C4-2B (cell line): ENCODE measurements at regions not wholly inside any gene's neighbourhood (a gene's known extent, or its start where the extent isn't known, plus 50 kb on each side); places are given as distances from the start of the nearest gene placed in this dataset.
A peak's percentile ranks its signal among the peaks of the same experiment; 100 is the strongest.

Experiments
- H3K27ac ChIP-seq: fragments of 450-650 bp; 2 replicates; pipeline ENCODE4 v1.5.1; 2017
- ZFX ChIP-seq: fragments of 450-650 bp; IDR thresholded peaks from 2 replicates; pipeline ENCODE4 v1.6.1; 2017
- TF ChIP-seq, protein P1 (sequence below): fragments of 450-650 bp; conservative IDR thresholded peaks from 2 replicates; pipeline ENCODE4 v1.5.1; 2017; ENCODE audit warnings: mild to moderate bottlenecking

DNA sequence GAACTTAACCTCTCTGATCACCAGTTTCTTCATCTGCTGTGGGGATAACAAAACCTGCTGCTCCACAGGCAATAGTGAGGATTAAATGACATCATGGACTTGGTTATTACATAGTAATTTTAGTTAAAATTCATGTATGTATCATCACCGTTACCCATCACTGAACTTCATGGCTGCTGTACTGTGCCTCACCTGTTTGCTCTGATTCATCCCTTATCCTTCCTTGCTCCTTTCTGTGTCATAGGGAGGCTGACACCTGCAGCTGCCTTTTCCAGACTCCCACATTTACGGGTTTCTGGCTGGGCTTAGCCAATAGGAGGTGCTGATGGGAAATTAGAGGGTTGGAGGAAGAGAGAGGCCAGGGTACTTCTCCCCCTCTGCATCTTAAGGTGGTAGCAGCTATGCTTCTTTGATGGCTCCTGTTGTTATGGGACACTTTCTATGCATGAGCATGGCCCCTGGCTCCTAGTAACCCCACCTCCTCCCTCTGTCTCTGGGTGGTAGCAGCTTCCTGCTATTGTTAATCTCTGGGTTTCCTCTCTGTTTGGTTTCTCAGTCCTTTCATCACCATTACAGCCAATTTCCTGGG, 332.1 kb downstream of the DHX35 start:
- TF ChIP-seq ZFX: no peak
- TF ChIP-seq, protein P1, sequence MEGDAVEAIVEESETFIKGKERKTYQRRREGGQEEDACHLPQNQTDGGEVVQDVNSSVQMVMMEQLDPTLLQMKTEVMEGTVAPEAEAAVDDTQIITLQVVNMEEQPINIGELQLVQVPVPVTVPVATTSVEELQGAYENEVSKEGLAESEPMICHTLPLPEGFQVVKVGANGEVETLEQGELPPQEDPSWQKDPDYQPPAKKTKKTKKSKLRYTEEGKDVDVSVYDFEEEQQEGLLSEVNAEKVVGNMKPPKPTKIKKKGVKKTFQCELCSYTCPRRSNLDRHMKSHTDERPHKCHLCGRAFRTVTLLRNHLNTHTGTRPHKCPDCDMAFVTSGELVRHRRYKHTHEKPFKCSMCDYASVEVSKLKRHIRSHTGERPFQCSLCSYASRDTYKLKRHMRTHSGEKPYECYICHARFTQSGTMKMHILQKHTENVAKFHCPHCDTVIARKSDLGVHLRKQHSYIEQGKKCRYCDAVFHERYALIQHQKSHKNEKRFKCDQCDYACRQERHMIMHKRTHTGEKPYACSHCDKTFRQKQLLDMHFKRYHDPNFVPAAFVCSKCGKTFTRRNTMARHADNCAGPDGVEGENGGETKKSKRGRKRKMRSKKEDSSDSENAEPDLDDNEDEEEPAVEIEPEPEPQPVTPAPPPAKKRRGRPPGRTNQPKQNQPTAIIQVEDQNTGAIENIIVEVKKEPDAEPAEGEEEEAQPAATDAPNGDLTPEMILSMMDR: no peak
- H3K27ac ChIP-seq: no peak overlapping the region

DNA sequence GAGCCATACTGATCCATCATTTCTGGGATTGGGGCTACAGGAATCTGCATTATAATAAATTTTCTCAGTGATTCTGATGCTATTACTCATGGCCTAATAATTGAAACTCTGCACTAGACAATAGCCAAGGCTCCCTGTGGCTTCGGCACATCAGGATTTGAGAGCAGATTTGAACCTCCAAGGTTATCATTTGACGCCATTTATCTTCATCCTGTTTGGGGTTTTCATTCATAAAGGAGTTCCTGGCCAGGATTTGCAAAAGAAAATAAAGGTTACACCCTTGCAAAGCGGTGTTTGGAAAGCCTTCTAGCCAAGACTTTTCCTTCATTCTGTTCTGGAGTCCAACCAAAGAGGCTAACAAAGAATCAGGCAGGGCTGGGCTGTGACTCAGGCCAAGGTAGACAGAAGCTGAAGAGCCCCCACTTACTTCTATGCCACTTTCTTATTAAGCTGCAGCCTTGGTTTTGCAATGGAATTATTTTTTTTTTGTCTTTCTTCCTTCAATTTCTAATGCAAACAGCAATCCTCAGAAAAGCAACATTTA, 330.1 kb downstream of the DHX35 start:
- no peak overlapping the region for H3K27ac ChIP-seq
- TF ChIP-seq ZFX: no peak
- TF ChIP-seq, protein P1: no peak

DNA sequence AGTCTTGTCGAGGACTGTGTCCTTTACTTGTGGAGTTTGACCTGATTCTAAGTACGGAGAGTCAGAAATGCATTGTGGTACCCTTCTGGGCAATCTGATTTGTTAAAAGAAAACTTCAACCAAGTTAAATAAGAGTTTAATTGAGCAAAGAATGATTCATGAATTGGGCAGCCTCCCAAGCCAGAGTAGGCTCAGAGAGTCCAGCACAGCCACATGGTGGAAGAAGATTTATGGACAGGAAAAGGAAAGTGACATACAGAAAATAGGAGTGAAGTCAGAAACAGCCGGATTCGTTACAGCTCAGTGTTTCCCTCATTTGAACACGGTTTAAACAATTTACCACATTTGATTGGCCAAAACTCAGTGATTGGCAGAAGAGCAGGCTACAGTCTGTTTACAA, 329.2 kb downstream of the DHX35 start:
- TF ChIP-seq ZFX: no peak
- TF ChIP-seq, protein P1: no peak
- no peak overlapping the region for H3K27ac ChIP-seq

DNA sequence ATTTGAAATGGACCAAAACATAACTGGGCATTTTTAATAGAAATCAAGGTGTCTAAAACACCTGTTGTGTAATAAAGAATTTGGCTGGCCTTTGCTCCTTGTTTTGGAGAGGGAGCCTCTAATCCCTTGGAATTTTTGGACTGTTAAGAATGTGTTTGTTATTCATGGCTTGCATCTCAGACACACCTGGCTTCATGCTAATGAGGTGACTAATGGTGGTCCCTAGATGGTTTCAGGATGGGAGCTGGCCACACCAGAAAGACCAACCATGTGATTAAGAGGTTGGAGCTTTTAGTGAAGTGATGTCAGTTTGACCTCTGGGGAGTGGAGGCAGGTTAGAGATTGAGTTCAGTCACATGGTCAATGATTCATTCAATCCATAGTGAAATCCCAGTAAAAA, 328.4 kb downstream of the DHX35 start:
- no peak for TF ChIP-seq ZFX
- TF ChIP-seq, protein P1: no peak
- no peak overlapping the region for H3K27ac ChIP-seq

DNA sequence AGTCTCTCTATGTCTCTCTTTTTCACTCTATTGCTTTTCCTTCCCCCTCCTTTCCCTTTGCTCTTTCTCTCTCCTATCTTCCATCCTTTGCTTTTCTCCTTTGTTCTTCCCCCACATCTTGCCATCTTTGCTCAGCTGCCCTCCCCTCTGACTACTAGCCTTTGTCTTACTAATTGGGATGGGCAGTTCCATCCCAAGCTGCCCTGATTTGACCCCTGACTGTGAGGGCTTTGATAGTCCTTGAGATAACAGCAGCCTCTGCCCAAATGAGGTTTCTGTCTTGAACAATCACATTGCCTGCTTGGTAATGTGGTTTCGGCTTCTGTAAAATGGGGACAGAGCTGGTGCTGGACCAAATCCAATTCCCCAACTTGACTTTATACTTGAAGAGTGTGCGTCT, 327.7 kb downstream of the DHX35 start:
- TF ChIP-seq, protein P1: no peak
- no peak for TF ChIP-seq ZFX
- H3K27ac ChIP-seq: no peak overlapping the region

DNA sequence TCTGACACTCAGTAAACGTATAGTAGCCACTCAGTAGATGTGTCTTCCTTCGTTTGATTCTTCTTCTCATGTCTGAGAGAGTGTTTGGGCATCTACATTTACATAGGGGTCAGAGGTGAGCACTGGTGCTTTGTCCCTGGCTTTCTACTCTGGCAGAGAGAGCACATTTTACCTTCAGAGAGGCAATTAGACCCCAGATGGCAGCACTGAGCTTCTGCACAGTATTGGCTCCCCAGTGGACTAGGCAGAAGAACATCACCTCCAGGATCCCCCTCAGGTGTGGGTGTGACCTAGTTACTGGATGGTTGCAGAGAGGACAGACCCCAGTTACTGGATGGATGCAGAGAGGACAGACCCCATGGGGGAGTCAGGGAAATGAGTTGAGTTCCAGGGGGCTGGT, 327.2 kb downstream of the DHX35 start:
- no peak for TF ChIP-seq ZFX
- TF ChIP-seq, protein P1: peak; percentile 53
- H3K27ac ChIP-seq: no peak overlapping the region

DNA sequence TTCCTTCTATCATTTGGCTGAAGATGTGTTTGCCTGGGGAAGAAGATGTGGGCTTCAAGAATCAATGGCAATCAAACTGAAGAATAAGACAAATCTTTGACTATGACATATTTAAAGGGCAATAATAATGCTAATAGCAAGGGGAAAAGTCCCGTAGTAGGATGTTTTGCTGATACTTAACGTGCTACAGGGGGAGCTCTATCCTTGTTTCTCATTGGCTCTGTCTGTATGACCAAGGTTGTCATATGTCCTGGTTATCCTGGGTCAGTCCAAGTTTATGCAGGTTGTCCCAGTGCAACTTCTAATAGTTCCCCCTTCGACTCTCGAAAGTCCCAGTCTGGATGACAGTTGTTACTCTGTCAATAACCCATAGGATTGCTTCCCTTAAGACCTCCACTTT, 321.3 kb downstream of the DHX35 start:
- H3K27ac ChIP-seq: no peak overlapping the region
- no peak for TF ChIP-seq ZFX
- TF ChIP-seq, protein P1: peak; percentile 30
